ENCODE measurements at regions not wholly inside any gene's neighbourhood (a gene's known extent, or its start where the extent isn't known, plus 50 kb on each side); places are given as distances from the start of the nearest gene placed in this dataset.
A peak's percentile ranks its signal among the peaks of the same experiment; 100 is the strongest.

DNA sequence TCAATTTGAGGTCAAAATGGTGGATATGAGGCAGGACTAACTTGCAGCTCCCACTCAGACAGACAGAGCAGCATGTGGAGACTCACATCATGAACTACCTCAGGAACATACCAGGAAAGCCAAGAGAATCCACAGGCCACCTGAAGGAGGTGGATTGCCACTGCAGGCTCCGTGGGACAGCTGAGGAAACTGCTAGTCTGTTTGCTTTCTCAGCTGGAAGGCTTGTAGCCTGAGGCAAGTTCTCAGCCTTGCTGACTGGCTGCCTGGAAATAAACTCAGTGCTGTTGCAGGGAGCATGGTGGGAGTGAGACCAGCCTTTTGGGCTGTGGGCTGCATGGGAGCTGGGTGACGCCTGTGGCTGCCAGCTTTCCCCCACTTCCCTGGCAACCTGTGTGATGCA is 202.9 kb downstream of the ZNF248 start:
- no peak for TF ChIP-seq POLR2A (IDR thresholded peaks at IDR 0.05)
- TF ChIP-seq POLR2AphosphoS5 (IDR thresholded peaks at IDR 0.05), result no peak
- no peak for TF ChIP-seq EP300 (IDR thresholded peaks at IDR 0.05)
- TF ChIP-seq, protein P1, sequence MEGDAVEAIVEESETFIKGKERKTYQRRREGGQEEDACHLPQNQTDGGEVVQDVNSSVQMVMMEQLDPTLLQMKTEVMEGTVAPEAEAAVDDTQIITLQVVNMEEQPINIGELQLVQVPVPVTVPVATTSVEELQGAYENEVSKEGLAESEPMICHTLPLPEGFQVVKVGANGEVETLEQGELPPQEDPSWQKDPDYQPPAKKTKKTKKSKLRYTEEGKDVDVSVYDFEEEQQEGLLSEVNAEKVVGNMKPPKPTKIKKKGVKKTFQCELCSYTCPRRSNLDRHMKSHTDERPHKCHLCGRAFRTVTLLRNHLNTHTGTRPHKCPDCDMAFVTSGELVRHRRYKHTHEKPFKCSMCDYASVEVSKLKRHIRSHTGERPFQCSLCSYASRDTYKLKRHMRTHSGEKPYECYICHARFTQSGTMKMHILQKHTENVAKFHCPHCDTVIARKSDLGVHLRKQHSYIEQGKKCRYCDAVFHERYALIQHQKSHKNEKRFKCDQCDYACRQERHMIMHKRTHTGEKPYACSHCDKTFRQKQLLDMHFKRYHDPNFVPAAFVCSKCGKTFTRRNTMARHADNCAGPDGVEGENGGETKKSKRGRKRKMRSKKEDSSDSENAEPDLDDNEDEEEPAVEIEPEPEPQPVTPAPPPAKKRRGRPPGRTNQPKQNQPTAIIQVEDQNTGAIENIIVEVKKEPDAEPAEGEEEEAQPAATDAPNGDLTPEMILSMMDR (IDR thresholded peaks at IDR 0.05), result no peak
- Histone ChIP-seq H3K27me3 (no peaks in the 10 kb centered on the region), H3K36me3 (no peaks in the 10 kb centered on the region), H3K4me1 (no peaks in the 10 kb centered on the region), H3K9me3 (peaks cover 0 to 14% (median 2%) of the 10 kb centered on the region in 4 donors), H3K27ac (no peak overlapping the region), H3K4me3 (no peak overlapping the region)
- DNase-seq (peak in 1 of 2 donors; percentile 1), ATAC-seq (ENCODE audit: low FRiP score in 2 of 2) (no peak)
- WGBS, 2 donors, result 43 to 60% methylated on average over 1 to 2 of the region's 2 CpGs

DNA sequence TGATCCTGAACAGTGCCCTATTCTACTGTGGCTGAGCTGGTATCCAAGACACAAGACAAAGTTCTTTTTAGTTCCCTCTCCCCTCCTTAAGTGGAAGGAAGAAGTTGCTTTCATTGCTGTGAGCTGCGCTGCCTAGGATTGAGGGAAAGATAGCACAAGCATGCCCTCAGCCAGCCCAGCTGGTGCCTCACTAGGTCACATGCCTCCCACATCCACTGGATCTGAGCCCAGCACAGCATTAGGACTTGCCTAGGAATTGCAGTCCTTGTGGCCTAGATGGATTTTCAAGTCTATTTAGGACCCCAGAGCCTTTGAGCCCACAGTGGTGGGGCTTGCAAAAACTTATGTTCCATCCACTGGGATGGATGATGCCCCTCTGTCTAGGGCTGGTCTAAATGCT is 214.2 kb downstream of the ZNF248 start:
- 77 to 80% methylated on average over 1 of the region's 1 CpG for WGBS, 2 donors
- Histone ChIP-seq H3K36me3 (no peaks in the 10 kb centered on the region), H3K4me3 (no peak overlapping the region), H3K9me3 (no peaks in the 10 kb centered on the region), H3K27me3 (no peaks in the 10 kb centered on the region), H3K27ac (no peak overlapping the region), H3K4me1 (no peaks in the 10 kb centered on the region)
- TF ChIP-seq, protein P1 (IDR thresholded peaks at IDR 0.05), result no peak
- TF ChIP-seq POLR2AphosphoS5 (IDR thresholded peaks at IDR 0.05), result no peak
- no peak for TF ChIP-seq EP300 (IDR thresholded peaks at IDR 0.05)
- TF ChIP-seq POLR2A (IDR thresholded peaks at IDR 0.05), result no peak
- no peak for DNase-seq
- ATAC-seq (ENCODE audit: low FRiP score in 2 of 2), result no peak

DNA sequence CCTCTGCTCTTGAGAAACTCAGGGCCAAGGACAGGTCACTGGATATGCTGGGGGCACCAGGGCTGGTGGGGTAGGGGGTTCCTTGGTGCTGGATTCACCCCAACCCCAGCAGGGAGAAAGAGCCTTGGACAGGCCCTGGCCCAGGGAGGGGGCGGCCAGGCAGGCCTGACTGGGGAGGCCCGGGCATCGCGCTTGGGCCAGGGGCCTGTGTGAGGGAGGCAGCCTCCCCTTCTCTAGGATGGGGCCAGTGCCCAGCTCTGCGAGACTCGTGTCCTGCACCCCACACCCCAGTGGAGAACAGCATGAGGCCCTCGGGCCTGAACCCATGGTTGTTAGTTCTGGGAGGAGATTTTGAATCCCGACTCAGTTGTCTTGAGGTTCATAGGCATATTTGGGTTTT is 217.1 kb downstream of the ZNF248 start:
- Histone ChIP-seq H3K27ac (no peak overlapping the region), H3K4me3 (no peak overlapping the region), H3K4me1 (no peaks in the 10 kb centered on the region), H3K9me3 (peaks cover 0 to 14% (median 2%) of the 10 kb centered on the region in 4 donors), H3K36me3 (no peaks in the 10 kb centered on the region), H3K27me3 (no peaks in the 10 kb centered on the region)
- ATAC-seq (ENCODE audit: low FRiP score in 2 of 2) (no peak), DNase-seq (peak in 1 of 2 donors; percentile 51)
- 90% methylated on average over 8 of the region's 8 CpGs for WGBS, 2 donors
- TF ChIP-seq POLR2AphosphoS5 (IDR thresholded peaks at IDR 0.05) (no peak), EP300 (IDR thresholded peaks at IDR 0.05) (no peak), POLR2A (IDR thresholded peaks at IDR 0.05) (no peak)
- TF ChIP-seq, protein P1 (IDR thresholded peaks at IDR 0.05), result no peak

DNA sequence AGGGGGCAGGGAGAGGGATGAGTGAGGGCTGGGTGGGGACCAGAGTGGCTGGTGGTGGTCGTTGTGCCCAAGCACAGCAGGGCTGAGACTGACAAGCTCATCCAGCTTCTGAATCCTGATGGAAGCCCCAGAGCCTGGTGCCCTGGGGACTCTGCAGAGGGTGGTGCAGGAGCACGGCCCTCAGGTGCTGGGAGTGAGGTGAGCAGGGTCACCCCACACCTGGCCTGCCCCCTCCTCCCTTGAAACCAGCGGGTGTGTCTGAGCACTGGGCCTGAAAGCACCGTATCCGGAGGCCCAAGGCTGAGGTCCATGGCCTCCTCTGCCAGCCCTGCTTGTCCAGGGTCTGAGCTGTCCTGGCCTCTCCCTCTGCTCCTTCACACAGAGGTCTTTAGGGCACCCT is 218.2 kb downstream of the ZNF248 start:
- ATAC-seq (ENCODE audit: low FRiP score in 2 of 2), result peak in 1 of 2 donors; percentile 12
- peak in 1 of 2 donors; percentile 10 for DNase-seq
- no peaks in the 10 kb centered on the region for H3K27me3 ChIP-seq
- no peak overlapping the region for H3K4me3 ChIP-seq
- H3K36me3 ChIP-seq, result no peaks in the 10 kb centered on the region
- WGBS, 2 donors, result 76 to 80% methylated on average over 2 to 5 of the region's 5 CpGs
- no peak overlapping the region for H3K27ac ChIP-seq
- peaks cover 0 to 25% (median 4%) of the 10 kb centered on the region in 4 donors for H3K9me3 ChIP-seq
- no peaks in the 10 kb centered on the region for H3K4me1 ChIP-seq
- TF ChIP-seq, protein P1 (IDR thresholded peaks at IDR 0.05), result no peak
- TF ChIP-seq EP300 (IDR thresholded peaks at IDR 0.05), result no peak
- no peak for TF ChIP-seq POLR2AphosphoS5 (IDR thresholded peaks at IDR 0.05)
- no peak for TF ChIP-seq POLR2A (IDR thresholded peaks at IDR 0.05)

DNA sequence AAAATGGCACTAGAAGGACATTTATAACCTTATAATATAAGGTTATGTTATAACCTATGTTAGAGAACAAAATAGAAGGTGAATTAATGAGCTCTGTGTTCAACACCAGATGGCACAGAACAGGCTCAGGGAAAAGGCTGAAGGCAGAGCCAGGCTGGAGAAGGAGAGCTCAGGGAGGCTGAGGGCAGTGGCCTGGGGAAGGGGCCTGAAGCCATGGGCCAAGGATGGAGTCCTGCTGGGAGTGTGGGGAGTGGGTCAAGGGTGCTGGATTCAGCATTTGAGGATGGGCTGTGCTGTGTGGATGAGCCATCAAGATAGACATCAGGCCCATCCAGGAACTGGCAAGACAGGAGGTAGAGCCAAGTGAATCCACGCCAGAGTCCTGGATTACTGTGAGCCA is 218.8 kb downstream of the ZNF248 start:
- H3K4me1 ChIP-seq, result no peaks in the 10 kb centered on the region
- no peaks in the 10 kb centered on the region for H3K27me3 ChIP-seq
- ATAC-seq (ENCODE audit: low FRiP score in 2 of 2), result no peak
- no peak for TF ChIP-seq POLR2A (IDR thresholded peaks at IDR 0.05)
- no peak for TF ChIP-seq EP300 (IDR thresholded peaks at IDR 0.05)
- no peak for TF ChIP-seq POLR2AphosphoS5 (IDR thresholded peaks at IDR 0.05)
- TF ChIP-seq, protein P1 (IDR thresholded peaks at IDR 0.05), result no peak
- peaks cover 0 to 29% (median 6%) of the 10 kb centered on the region in 4 donors for H3K9me3 ChIP-seq
- 54 to 85% methylated on average over 1 of the region's 1 CpG for WGBS, 2 donors
- peak in 1 of 2 donors; percentile 3 for DNase-seq
- H3K36me3 ChIP-seq, result no peaks in the 10 kb centered on the region
- no peak overlapping the region for H3K27ac ChIP-seq
- H3K4me3 ChIP-seq, result no peak overlapping the region
